ENCODE measurements at regions not wholly inside any gene's neighbourhood (a gene's known extent, or its start where the extent isn't known, plus 50 kb on each side); places are given as distances from the start of the nearest gene placed in this dataset.

DNA sequence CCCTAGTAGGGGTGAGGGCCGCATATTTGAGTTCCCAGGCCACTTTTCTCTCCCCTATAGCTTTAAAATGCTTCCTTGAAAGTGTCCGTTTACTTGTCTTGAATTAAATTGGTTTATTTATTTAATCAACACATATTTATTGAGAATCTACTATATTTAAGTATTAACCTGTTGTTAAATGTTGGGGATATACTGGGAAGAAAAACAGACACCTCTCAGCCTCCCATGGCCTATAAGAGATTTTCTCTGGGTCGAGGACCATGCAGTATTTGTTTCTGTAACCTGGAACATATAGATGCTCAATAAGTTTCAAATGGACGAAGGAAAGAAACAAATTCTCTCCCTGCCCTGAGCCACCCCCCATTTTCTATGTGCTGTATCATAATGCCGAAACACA, 98.6 kb downstream of the INSIG2 start:
- H3K4me3 ChIP-seq (ENCODE audit: low read depth, low read length), result no peak overlapping the region
- TF ChIP-seq, protein P1, sequence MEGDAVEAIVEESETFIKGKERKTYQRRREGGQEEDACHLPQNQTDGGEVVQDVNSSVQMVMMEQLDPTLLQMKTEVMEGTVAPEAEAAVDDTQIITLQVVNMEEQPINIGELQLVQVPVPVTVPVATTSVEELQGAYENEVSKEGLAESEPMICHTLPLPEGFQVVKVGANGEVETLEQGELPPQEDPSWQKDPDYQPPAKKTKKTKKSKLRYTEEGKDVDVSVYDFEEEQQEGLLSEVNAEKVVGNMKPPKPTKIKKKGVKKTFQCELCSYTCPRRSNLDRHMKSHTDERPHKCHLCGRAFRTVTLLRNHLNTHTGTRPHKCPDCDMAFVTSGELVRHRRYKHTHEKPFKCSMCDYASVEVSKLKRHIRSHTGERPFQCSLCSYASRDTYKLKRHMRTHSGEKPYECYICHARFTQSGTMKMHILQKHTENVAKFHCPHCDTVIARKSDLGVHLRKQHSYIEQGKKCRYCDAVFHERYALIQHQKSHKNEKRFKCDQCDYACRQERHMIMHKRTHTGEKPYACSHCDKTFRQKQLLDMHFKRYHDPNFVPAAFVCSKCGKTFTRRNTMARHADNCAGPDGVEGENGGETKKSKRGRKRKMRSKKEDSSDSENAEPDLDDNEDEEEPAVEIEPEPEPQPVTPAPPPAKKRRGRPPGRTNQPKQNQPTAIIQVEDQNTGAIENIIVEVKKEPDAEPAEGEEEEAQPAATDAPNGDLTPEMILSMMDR (IDR thresholded peaks at IDR 0.05; ENCODE audit: insufficient read depth, low read depth, low read length, missing control alignments), result no peak
- no peak for DNase-seq (ENCODE audit: low read depth)

DNA sequence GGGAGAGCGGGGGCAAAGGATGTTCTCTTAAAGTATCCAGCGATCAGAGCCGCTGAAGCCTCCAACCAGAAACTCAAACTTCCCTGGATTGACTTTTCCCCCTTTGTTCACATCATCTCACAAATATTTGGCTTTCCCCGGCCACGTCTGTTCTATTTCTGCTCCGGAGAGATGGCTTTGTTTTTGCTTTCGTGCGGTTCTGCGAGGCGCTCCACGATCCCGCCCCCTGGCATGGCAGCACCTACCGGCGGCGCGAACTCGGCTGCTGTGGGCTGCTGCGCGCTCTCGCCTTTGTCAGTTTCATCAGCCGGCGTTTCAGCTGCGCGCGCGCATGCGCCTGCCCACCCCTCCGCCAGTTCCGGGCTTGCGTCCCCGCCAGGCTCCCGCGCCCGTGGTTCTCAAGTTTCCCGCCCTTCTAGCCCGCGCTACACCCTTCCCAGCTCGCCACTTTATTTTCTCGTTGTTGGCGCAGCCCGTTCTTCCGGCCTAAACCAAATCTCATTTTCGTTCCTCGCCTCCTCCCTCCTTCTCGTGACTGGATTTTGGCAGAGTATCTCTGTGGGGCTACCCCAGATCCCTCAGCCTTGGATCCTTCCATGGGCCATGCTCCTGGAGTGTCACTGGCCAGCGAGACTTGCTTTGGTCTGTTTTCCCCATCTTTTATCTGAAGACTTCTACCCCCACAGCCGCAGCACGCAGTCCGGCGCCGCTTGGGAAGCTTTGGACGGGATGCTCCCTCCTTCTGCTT, 98.0 kb downstream of the INSIG2 start:
- DNase-seq (ENCODE audit: low read depth), result peak; percentile 94
- TF ChIP-seq, protein P1 (IDR thresholded peaks at IDR 0.05; ENCODE audit: insufficient read depth, low read depth, low read length, missing control alignments), result peak; percentile 1
- peak overlapping the region; percentile 93 for H3K4me3 ChIP-seq (ENCODE audit: low read depth, low read length)

DNA sequence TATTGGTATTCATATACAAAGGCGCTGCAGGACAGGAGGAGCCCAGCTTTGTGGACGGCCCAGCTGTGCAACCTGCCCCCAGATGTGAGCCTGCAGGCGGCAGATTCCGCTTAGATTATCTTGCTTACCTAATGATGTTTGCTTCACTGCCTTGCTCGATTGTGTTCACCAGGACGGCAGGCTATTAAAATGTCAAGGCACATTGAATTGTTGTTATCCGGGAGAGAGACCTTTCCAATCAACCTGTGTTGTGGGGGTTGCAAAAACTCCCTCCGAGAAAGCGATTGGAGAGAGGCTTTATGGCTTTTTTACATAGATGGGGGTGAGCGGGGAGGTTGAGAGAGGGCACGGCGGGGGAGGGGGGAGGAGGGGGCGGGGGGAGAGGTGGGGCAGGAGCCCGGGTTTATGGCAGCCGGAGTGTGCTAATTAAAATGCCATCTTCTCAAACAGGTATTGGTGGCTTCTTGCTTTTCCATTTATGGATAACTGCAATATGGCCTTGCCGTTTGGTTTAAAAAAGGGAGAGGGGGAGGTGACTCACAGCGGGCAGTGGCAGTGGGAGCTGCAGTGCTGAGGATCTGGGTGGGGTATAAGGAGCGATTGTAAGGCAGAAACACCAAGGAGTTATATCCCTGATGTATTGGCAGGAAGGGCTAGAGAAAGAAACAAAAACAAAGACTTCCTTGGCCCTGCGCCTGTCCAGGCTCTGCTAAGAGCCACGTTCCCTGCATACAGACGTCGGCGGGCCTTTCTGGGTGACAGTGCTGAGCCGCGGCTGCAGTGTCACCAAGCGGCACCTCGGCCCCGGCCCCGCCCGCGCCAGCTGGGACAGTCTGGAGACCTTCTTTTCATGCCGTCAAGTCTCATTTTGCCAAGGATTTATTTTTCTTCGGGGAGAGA, 97.2 kb downstream of the INSIG2 start:
- TF ChIP-seq, protein P1 (IDR thresholded peaks at IDR 0.05; ENCODE audit: insufficient read depth, low read depth, low read length, missing control alignments), result no peak
- peak overlapping the region; percentile 93 for H3K4me3 ChIP-seq (ENCODE audit: low read depth, low read length)
- DNase-seq (ENCODE audit: low read depth), result peak; percentile 67

DNA sequence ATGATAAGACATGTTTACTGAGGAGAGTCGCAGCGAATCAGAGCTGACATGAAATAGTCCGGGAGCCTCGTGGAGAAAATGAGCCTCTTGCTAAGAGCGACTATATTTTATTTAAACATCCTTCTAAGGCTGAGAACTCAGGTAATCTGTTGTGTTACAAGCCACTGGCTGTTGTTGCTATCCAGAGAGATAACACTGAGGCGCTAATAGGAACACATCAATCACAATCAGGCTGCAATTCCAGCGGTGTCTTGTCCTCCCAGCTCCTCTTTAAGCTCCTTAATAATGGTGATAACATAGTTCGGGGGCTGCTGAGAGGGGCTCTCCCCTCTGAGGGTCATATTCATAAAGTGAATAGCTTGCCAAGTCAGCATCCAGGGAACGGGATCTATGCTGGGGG, 95.1 kb downstream of the INSIG2 start:
- TF ChIP-seq, protein P1 (IDR thresholded peaks at IDR 0.05; ENCODE audit: insufficient read depth, low read depth, low read length, missing control alignments), result no peak

DNA sequence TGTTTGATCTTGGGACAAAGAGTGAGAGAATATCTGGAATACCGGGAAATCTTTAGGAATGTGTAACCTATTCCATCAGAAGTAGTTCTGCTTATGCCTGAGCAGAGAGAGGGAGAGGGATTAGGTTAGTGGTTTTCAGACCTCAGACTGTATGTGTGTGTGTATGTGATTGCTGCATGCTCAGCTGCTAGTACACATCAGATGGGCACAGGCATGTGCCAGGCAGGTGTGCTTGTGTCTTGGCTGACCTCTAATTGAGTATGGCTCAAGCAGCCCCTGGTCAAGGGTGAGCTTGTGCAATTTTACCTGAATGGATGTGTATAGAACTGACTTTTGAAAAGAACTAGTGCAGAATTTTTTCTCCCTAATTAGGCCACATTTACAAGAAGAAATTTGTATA, 91.2 kb downstream of the INSIG2 start:
- H3K4me3 ChIP-seq (ENCODE audit: low read depth, low read length), result no peak overlapping the region
- DNase-seq (ENCODE audit: low read depth), result no peak
- TF ChIP-seq, protein P1 (IDR thresholded peaks at IDR 0.05; ENCODE audit: insufficient read depth, low read depth, low read length, missing control alignments), result no peak

More for the DNA sequence above, 95.1 kb downstream of the INSIG2 start:
- H3K4me3 ChIP-seq (ENCODE audit: low read depth, low read length), result no peak overlapping the region
- no peak for DNase-seq (ENCODE audit: low read depth)

DNA sequence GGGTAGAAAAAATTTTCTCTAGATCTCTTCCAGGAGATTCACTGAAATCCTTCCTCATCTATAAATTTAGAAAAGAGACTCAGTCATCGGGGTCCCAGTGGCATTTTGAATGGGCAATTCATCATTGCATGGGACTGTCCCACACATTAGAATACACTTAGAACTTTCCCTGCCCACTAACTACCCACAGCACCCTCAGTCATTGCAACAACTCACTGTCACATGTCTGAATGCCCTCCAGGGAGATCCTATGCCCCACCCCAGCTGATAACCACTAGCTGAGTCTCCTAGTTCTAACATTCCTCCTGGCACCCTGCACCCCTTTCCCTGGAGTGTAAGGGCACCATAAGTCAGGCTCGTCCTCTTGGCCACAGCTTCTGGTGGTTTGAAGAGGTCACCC, 89.6 kb downstream of the INSIG2 start:
- H3K4me3 ChIP-seq (ENCODE audit: low read depth, low read length), result no peak overlapping the region
- no peak for DNase-seq (ENCODE audit: low read depth)
- TF ChIP-seq, protein P1 (IDR thresholded peaks at IDR 0.05; ENCODE audit: insufficient read depth, low read depth, low read length, missing control alignments), result no peak
